Neuronal stem cell (in vitro differentiated cells): ENCODE measurements at regions not wholly inside any gene's neighbourhood (a gene's known extent, or its start where the extent isn't known, plus 50 kb on each side); places are given as distances from the start of the nearest gene placed in this dataset.

Source experiments
- DNase-seq: peaks from one replicate; pipeline ENCODE4 v3.0.0-alpha.2; 2013; ENCODE audit warnings: low spot score
- H2AFZ ChIP-seq: one replicate; pipeline ENCODE4 v1.6.1; 2013; ENCODE audit warnings: mild to moderate bottlenecking, low read length, inconsistent platforms
- H2AK5ac ChIP-seq: 2 replicates; pipeline ENCODE4 v1.6.1; 2013; ENCODE audit warnings: low read depth, mild to moderate bottlenecking, inconsistent platforms, low read length, moderate library complexity, mixed read lengths
- H2BK120ac ChIP-seq: 2 replicates; pipeline ENCODE4 v1.6.1; 2013; ENCODE audit warnings: low read depth, mild to moderate bottlenecking, inconsistent platforms, low read length, moderate library complexity, mixed read lengths
- H2BK12ac ChIP-seq: one replicate; pipeline ENCODE4 v1.6.1; 2013; ENCODE audit warnings: low read length, inconsistent platforms
- H2BK15ac ChIP-seq: 2 replicates; pipeline ENCODE4 v1.6.1; 2013; ENCODE audit warnings: mild to moderate bottlenecking, low read length, inconsistent platforms, mixed read lengths
- H2BK5ac ChIP-seq: one replicate; pipeline ENCODE4 v1.6.1; 2013; ENCODE audit warnings: inconsistent platforms, mild to moderate bottlenecking, low read length, moderate library complexity
- H3K14ac ChIP-seq: one replicate; pipeline ENCODE4 v1.6.1; 2013; ENCODE audit warnings: low read length, inconsistent platforms
- H3K18ac ChIP-seq: 2 replicates; pipeline ENCODE4 v1.6.1; 2013; ENCODE audit warnings: low read length, inconsistent platforms
- H3K23ac ChIP-seq: 2 replicates; pipeline ENCODE4 v1.6.1; 2013; ENCODE audit warnings: low read depth, mild to moderate bottlenecking, mixed read lengths, low read length, inconsistent platforms; ENCODE audit not compliant: poor library complexity
- H3K27ac ChIP-seq: replicated peaks from 3 replicates; pipeline ENCODE4 v1.5.1; 2013; ENCODE audit warnings: low read length, inconsistent platforms
- H3K27me3 ChIP-seq, 3 experiments: 2 replicates each; pipeline ENCODE4 v1.6.1; 2013; ENCODE audit warnings: low read length in 3 of 3, mild to moderate bottlenecking in 2 of 3, inconsistent platforms in 1 of 3, low read depth in 1 of 3, mixed read lengths in 1 of 3, moderate library complexity in 1 of 3; ENCODE audit not compliant: control insufficient read depth in 3 of 3, insufficient read depth in 3 of 3
- H3K36me3 ChIP-seq, 2 donors: replicated peaks in 1 of 2; 2 replicates each; pipeline ENCODE4 v1.6.1; 2013; ENCODE audit warnings: low read length in 2 of 2; ENCODE audit not compliant: control insufficient read depth in 2 of 2, insufficient read depth in 2 of 2
- H3K4ac ChIP-seq: 2 replicates; pipeline ENCODE4 v1.6.1; 2013; ENCODE audit warnings: inconsistent platforms, mild to moderate bottlenecking, low read length, moderate library complexity
- H3K4me1 ChIP-seq, 2 donors: 1 replicate in 1 of 2; 2 replicates in 1 of 2; pipeline ENCODE4 v1.6.1; 2013; ENCODE audit warnings: low read length in 2 of 2, low read depth in 1 of 2; ENCODE audit not compliant: control insufficient read depth in 2 of 2, insufficient read depth in 1 of 2
- H3K4me2 ChIP-seq: one replicate; pipeline ENCODE4 v1.6.1; 2013; ENCODE audit warnings: mild to moderate bottlenecking, low read length, inconsistent platforms; ENCODE audit not compliant: insufficient read depth, poor library complexity, severe bottlenecking
- H3K4me3 ChIP-seq, 2 donors: 2 replicates each; pipeline ENCODE4 v1.5.1; 2013; ENCODE audit warnings: low read length in 2 of 2, mild to moderate bottlenecking in 2 of 2, inconsistent platforms in 1 of 2, moderate library complexity in 1 of 2
- H3K79me1 ChIP-seq: one replicate; pipeline ENCODE4 v1.6.1; 2013; ENCODE audit warnings: low read depth, mild to moderate bottlenecking, inconsistent platforms, low read length, moderate library complexity
- H3K9ac ChIP-seq: one replicate; pipeline ENCODE4 v1.6.1; 2013; ENCODE audit warnings: mild to moderate bottlenecking, low read depth, low read length, inconsistent platforms; ENCODE audit not compliant: poor library complexity
- H3K9me3 ChIP-seq, 2 donors: replicated peaks in 1 of 2; 2 replicates each; pipeline versions ENCODE3 to v1.6.1; 2013; ENCODE audit warnings: low read length in 2 of 2, mild to moderate bottlenecking in 2 of 2, inconsistent platforms in 1 of 2, low read depth in 1 of 2, mixed read lengths in 1 of 2, moderate library complexity in 1 of 2; ENCODE audit not compliant: control insufficient read depth in 2 of 2, insufficient read depth in 1 of 2
- H4K8ac ChIP-seq: one replicate; pipeline ENCODE4 v1.6.1; 2013; ENCODE audit warnings: low read depth, mild to moderate bottlenecking, inconsistent platforms, low read length, moderate library complexity
- H4K91ac ChIP-seq: one replicate; pipeline ENCODE4 v1.6.1; 2013; ENCODE audit warnings: low read length, low read depth, mild to moderate bottlenecking, inconsistent platforms; ENCODE audit not compliant: poor library complexity
- WGBS, 2 donors: extraction: QIAGEN DNeasy Blood & Tissue Kit; methylation state at CpG; one replicate each; pipeline ENCODE4 v1.1.7; 2013; ENCODE audit warnings: missing lambda C conversion rate in 2 of 2, mixed read lengths in 1 of 2; ENCODE audit not compliant: insufficient read length in 2 of 2, insufficient replicate concordance in 1 of 2; ENCODE audit errors: extremely low coverage in 2 of 2; 5-methylcytosine and 5-hydroxymethylcytosine counted together

DNA sequence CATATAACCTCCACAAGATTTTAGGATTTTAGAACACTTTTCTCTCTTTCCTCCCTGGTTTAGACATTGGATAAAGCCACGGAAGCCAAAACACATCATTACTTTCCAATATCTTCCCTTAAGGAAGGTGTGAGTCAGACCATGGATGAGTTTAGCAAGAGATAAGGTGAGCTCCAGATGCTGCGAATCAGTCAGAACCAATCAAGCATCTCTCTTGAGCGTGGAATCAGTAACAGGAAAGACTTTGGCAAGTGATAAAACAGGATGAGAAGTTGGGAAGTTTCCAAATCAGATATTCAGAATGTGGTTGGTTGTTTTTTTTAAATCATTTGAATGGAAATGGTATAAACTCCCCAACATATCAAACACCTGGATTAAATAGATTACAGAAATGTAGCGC lies 397.8 kb downstream of the EFNA5 start:
- H3K4me2 ChIP-seq, result no peak overlapping the region
- H2AFZ ChIP-seq, result no peak overlapping the region
- no peaks in the 10 kb centered on the region for H3K4me1 ChIP-seq
- no peak overlapping the region for H4K8ac ChIP-seq
- no peak overlapping the region for H2BK15ac ChIP-seq
- no peak overlapping the region for H3K4me3 ChIP-seq
- no peak overlapping the region for H2BK5ac ChIP-seq
- no peak overlapping the region for H2AK5ac ChIP-seq
- no peak overlapping the region for H4K91ac ChIP-seq
- DNase-seq, result no peak
- no peaks in the 10 kb centered on the region for H3K79me1 ChIP-seq
- H3K36me3 ChIP-seq, result no peaks in the 10 kb centered on the region
- H3K4ac ChIP-seq, result no peak overlapping the region
- H2BK120ac ChIP-seq, result no peak overlapping the region
- H3K27ac ChIP-seq, result no peak overlapping the region
- no peak overlapping the region for H3K23ac ChIP-seq
- no peak overlapping the region for H3K9ac ChIP-seq
- WGBS, 2 donors, result no CpG with 5 or more reads among the region's 4 CpGs
- H3K9me3 ChIP-seq, result no peaks in the 10 kb centered on the region
- H3K18ac ChIP-seq, result no peak overlapping the region
- no peak overlapping the region for H2BK12ac ChIP-seq
- no peaks in the 10 kb centered on the region for H3K27me3 ChIP-seq
- H3K14ac ChIP-seq, result no peak overlapping the region

GRCh38 chr5:107272509-107272908 lies 398.2 kb downstream of the EFNA5 start:
- H2AFZ ChIP-seq, result no peak overlapping the region
- no peak overlapping the region for H2AK5ac ChIP-seq
- H3K9me3 ChIP-seq, result no peaks in the 10 kb centered on the region
- no peaks in the 10 kb centered on the region for H3K36me3 ChIP-seq
- H3K14ac ChIP-seq, result no peak overlapping the region
- no peak overlapping the region for H3K23ac ChIP-seq
- H3K4me1 ChIP-seq, result no peaks in the 10 kb centered on the region
- H3K18ac ChIP-seq, result no peak overlapping the region
- H3K4ac ChIP-seq, result no peak overlapping the region
- no peaks in the 10 kb centered on the region for H3K27me3 ChIP-seq
- H4K91ac ChIP-seq, result no peak overlapping the region
- H3K79me1 ChIP-seq, result no peaks in the 10 kb centered on the region
- DNase-seq, result no peak
- WGBS, 2 donors, result no CpG with 5 or more reads among the region's 3 CpGs
- H3K27ac ChIP-seq, result no peak overlapping the region
- no peak overlapping the region for H2BK5ac ChIP-seq
- no peak overlapping the region for H3K9ac ChIP-seq
- H2BK12ac ChIP-seq, result no peak overlapping the region
- H2BK120ac ChIP-seq, result no peak overlapping the region
- no peak overlapping the region for H3K4me2 ChIP-seq
- H2BK15ac ChIP-seq, result no peak overlapping the region
- no peak overlapping the region for H3K4me3 ChIP-seq
- H4K8ac ChIP-seq, result no peak overlapping the region

GRCh38 chr5:107271682-107272350 lies 398.9 kb downstream of the EFNA5 start:
- Histone ChIP-seq H3K36me3 (no peaks in the 10 kb centered on the region), H2AK5ac (no peak overlapping the region), H3K9ac (no peak overlapping the region), H2BK12ac (no peak overlapping the region), H3K27me3 (no peaks in the 10 kb centered on the region), H3K27ac (no peak overlapping the region), H4K8ac (no peak overlapping the region), H3K23ac (no peak overlapping the region), H3K18ac (no peak overlapping the region), H4K91ac (no peak overlapping the region), H2BK120ac (no peak overlapping the region), H2BK15ac (no peak overlapping the region), H3K4me1 (no peaks in the 10 kb centered on the region), H3K79me1 (no peaks in the 10 kb centered on the region), H3K4me2 (no peak overlapping the region), H2BK5ac (no peak overlapping the region), H3K9me3 (no peaks in the 10 kb centered on the region), H3K14ac (no peak overlapping the region), H2AFZ (no peak overlapping the region), H3K4ac (no peak overlapping the region), H3K4me3 (no peak overlapping the region)
- no CpG with 5 or more reads among the region's 1 CpG for WGBS, 2 donors
- DNase-seq, result no peak

- WGBS, 2 donors, result no CpG with 5 or more reads among the region's 1 CpG
- H3K36me3 ChIP-seq, result no peaks in the 10 kb centered on the region
- H3K4ac ChIP-seq, result no peak overlapping the region
- H3K4me3 ChIP-seq, result no peak overlapping the region
- H3K4me1 ChIP-seq, result no peaks in the 10 kb centered on the region
- H2AFZ ChIP-seq, result no peak overlapping the region
- H4K91ac ChIP-seq, result no peak overlapping the region
- no peak overlapping the region for H2AK5ac ChIP-seq
- DNase-seq, result no peak
- no peak overlapping the region for H3K14ac ChIP-seq
- H3K18ac ChIP-seq, result no peak overlapping the region
- no peak overlapping the region for H2BK5ac ChIP-seq
- no peak overlapping the region for H2BK12ac ChIP-seq
- no peak overlapping the region for H3K27ac ChIP-seq
- no peaks in the 10 kb centered on the region for H3K9me3 ChIP-seq
- H3K23ac ChIP-seq, result no peak overlapping the region
- H2BK120ac ChIP-seq, result no peak overlapping the region
- H4K8ac ChIP-seq, result no peak overlapping the region
- no peak overlapping the region for H3K4me2 ChIP-seq
- H3K79me1 ChIP-seq, result no peaks in the 10 kb centered on the region
- no peak overlapping the region for H2BK15ac ChIP-seq
- no peaks in the 10 kb centered on the region for H3K27me3 ChIP-seq
- H3K9ac ChIP-seq, result no peak overlapping the region
Measured at GRCh38 chr5:107270561-107270960, 400.2 kb downstream of the EFNA5 start.
